Lung (tissue), 11 donors: ENCODE measurements at regions not wholly inside any gene's neighbourhood (a gene's known extent, or its start where the extent isn't known, plus 50 kb on each side); places are given as distances from the start of the nearest gene placed in this dataset.

Experiments
- ATAC-seq: fragments of 200-7000 bp; cut with Tn5 transposase; one replicate; pipeline ENCODE4 v1.9.1; 2020; ENCODE audit warnings: moderate number of reproducible peaks; ENCODE audit not compliant: insufficient read depth, low FRiP score
- DNase-seq, 3 donors: peaks; one replicate each; pipeline ENCODE4 v3.0.0-alpha.2; 2013 to 2017
- H3K27ac ChIP-seq, 2 donors: one replicate each; pipeline ENCODE4 v1.5.1; 2013; ENCODE audit warnings: mild to moderate bottlenecking in 2 of 2, moderate library complexity in 2 of 2, control low read depth in 1 of 2, inconsistent platforms in 1 of 2, low read depth in 1 of 2, low read length in 1 of 2
- H3K27me3 ChIP-seq, 3 donors: one replicate each; pipeline ENCODE4 v1.5.1; 2013; ENCODE audit warnings: low read length in 2 of 3; ENCODE audit not compliant: control insufficient read depth in 3 of 3, insufficient read depth in 3 of 3
- H3K36me3 ChIP-seq, 4 donors: one replicate each; pipeline ENCODE4 v1.5.1; 2013; ENCODE audit warnings: low read length in 4 of 4, mild to moderate bottlenecking in 1 of 4, moderate library complexity in 1 of 4; ENCODE audit not compliant: control insufficient read depth in 4 of 4, insufficient read depth in 4 of 4
- H3K4me1 ChIP-seq, 5 donors: one replicate each; pipeline ENCODE4 v1.5.1; 2013; ENCODE audit warnings: low read length in 5 of 5, mild to moderate bottlenecking in 2 of 5, moderate library complexity in 1 of 5; ENCODE audit not compliant: control insufficient read depth in 5 of 5, insufficient read depth in 5 of 5
- H3K4me3 ChIP-seq: one replicate; pipeline ENCODE4 v1.5.1; 2013; ENCODE audit warnings: mild to moderate bottlenecking, control low read depth, moderate library complexity
- H3K9ac ChIP-seq, 2 donors: one replicate each; pipeline ENCODE4 v1.5.1; 2013; ENCODE audit warnings: low read length in 2 of 2, control low read depth in 1 of 2; ENCODE audit not compliant: insufficient read depth in 1 of 2
- H3K9me3 ChIP-seq, 4 donors: one replicate each; pipeline ENCODE4 v1.5.1; 2013; ENCODE audit warnings: low read length in 3 of 4, mild to moderate bottlenecking in 1 of 4, moderate library complexity in 1 of 4; ENCODE audit not compliant: control insufficient read depth in 4 of 4, insufficient read depth in 3 of 4
- WGBS, 2 donors: extraction: QIAGEN DNeasy Blood & Tissue Kit; methylation state at CpG; one replicate each; pipeline ENCODE4 v1.1.7; 2013; 5-methylcytosine and 5-hydroxymethylcytosine counted together
- TF ChIP-seq, protein P1 (sequence below): IDR thresholded peaks from 2 replicates; pipeline ENCODE4 v1.5.1; 2012; ENCODE audit warnings: mild to moderate bottlenecking; ENCODE audit errors: control extremely low read depth, extremely low read depth
- donor health status: control.
- donor health status: control.
- donor health status: Bipolar disorder and iron deficiency.
- donor health status: healthy.
- donor health status: DM: yes; HTN: yes; CAD: no.

DNA sequence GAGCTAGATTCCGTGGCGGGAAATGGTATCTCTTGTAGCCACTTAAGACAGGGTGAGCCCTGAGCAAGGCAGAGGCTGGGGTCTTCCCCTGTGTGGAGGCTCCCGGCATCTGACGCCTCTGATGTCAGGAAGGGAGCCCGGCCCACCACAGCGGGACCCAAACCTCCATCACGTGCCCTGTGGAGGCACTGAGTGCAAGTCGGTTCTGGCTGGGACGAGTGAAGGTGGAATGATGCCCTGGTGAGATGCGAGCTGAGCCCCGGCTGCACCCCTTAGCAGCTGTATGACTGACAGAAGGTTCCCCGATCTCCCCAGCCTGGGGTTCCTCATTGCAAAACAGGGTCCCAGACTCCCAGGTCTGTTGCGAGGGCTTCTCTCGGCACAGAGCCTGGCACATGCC, 187.4 kb upstream of the TNRC6C start:
- no peaks in the 10 kb centered on the region for H3K36me3 ChIP-seq
- H3K9ac ChIP-seq = no peak overlapping the region
- H3K4me3 ChIP-seq = no peak overlapping the region
- H3K27me3 ChIP-seq = no peaks in the 10 kb centered on the region
- ATAC-seq (no peak), DNase-seq (no peak)
- 89 to 90% methylated on average over 14 of the region's 14 CpGs for WGBS, 2 donors
- TF ChIP-seq, protein P1, sequence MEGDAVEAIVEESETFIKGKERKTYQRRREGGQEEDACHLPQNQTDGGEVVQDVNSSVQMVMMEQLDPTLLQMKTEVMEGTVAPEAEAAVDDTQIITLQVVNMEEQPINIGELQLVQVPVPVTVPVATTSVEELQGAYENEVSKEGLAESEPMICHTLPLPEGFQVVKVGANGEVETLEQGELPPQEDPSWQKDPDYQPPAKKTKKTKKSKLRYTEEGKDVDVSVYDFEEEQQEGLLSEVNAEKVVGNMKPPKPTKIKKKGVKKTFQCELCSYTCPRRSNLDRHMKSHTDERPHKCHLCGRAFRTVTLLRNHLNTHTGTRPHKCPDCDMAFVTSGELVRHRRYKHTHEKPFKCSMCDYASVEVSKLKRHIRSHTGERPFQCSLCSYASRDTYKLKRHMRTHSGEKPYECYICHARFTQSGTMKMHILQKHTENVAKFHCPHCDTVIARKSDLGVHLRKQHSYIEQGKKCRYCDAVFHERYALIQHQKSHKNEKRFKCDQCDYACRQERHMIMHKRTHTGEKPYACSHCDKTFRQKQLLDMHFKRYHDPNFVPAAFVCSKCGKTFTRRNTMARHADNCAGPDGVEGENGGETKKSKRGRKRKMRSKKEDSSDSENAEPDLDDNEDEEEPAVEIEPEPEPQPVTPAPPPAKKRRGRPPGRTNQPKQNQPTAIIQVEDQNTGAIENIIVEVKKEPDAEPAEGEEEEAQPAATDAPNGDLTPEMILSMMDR = no peak
- H3K27ac ChIP-seq = no peak overlapping the region
- peaks cover 0 to 11% (median 0%) of the 10 kb centered on the region in 5 donors for H3K4me1 ChIP-seq
- no peaks in the 10 kb centered on the region for H3K9me3 ChIP-seq

DNA sequence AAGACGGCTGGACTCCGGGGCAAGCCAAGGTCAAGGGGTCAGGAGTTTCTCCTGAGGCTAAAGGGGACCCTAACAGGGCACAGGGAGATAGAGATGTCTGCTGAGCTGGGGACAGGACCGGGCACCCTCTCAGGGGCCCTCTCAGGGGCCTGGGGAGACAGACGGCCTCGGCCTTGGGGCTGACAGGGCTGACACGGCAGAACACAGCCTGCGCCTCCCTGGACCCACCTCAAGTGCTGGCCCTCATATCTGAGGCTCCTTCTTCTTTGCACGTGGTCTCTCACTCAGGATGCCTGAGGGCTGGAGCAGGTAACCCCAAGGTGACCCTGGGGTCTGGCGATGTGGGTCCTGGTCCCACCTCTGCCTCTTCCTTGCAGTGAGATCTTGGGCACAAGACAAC, 186.9 kb upstream of the TNRC6C start:
- WGBS, 2 donors = 90 to 96% methylated on average over 8 to 9 of the region's 9 CpGs

DNA sequence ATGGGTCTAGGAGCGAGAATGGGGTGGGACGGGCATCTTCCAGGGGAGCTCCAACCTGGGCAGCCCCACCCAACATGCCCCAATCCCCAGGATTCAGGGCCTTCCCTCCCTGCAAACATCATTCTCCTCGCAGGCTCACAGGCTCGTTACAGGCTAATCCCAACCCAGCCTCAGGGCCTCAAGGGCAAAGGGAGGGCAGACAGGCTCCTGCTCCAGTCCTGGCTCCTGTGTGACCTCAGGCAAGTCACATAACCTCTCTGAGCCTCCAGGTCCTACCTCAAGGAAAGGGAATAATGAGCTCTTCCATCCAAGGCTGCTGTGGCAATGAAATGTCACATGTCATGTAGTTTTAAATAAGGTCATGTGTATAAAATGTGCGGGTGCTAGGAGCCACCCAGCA, 186.5 kb upstream of the TNRC6C start:
- H3K9ac ChIP-seq = no peak overlapping the region
- H3K9me3 ChIP-seq = no peaks in the 10 kb centered on the region
- TF ChIP-seq, protein P1 = no peak
- H3K4me1 ChIP-seq = peaks cover 0 to 11% (median 0%) of the 10 kb centered on the region in 5 donors
- no peak overlapping the region for H3K4me3 ChIP-seq
- ATAC-seq = no peak
- H3K27me3 ChIP-seq = no peaks in the 10 kb centered on the region
- no peak overlapping the region for H3K27ac ChIP-seq
- H3K36me3 ChIP-seq = no peaks in the 10 kb centered on the region
- DNase-seq = no peak
- 81 to 95% methylated on average over 5 of the region's 5 CpGs for WGBS, 2 donors

More for the DNA sequence above, 186.9 kb upstream of the TNRC6C start:
- Histone ChIP-seq H3K36me3 (no peaks in the 10 kb centered on the region), H3K27me3 (no peaks in the 10 kb centered on the region), H3K9ac (no peak overlapping the region), H3K27ac (no peak overlapping the region), H3K9me3 (no peaks in the 10 kb centered on the region), H3K4me3 (no peak overlapping the region), H3K4me1 (peaks cover 0 to 11% (median 0%) of the 10 kb centered on the region in 5 donors)
- DNase-seq = no peak
- no peak for ATAC-seq
- TF ChIP-seq, protein P1 = no peak

DNA sequence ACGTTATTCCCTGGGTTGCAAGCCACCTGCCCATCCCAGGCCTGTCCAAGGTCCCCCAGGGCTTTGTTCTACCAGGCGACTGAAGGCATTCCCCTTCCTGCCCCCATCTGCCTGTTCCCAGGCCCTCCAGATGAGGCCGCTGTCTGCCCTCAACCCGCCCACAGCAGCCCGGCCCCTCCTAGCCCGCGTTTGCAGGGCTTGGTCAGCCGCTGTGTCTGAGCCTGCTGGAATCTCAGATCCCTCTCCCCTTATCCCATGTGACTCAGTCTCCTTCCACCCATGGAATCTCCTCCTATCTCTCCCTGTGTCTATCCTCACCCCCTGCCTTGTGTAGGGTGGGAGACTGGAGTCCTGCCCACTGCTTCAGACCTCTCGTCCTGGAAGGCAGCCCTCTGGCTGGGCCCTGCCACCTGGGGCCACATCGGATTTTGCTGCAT, 186.0 kb upstream of the TNRC6C start:
- WGBS, 2 donors = 29 to 36% methylated on average over 10 of the region's 10 CpGs
- Histone ChIP-seq H3K27ac (no peak overlapping the region), H3K4me1 (peaks cover 0 to 11% (median 0%) of the 10 kb centered on the region in 5 donors), H3K4me3 (no peak overlapping the region), H3K36me3 (no peaks in the 10 kb centered on the region), H3K9ac (no peak overlapping the region), H3K9me3 (no peaks in the 10 kb centered on the region), H3K27me3 (no peaks in the 10 kb centered on the region)
- TF ChIP-seq, protein P1 = peak; percentile 34
- ATAC-seq (peak; percentile 52), DNase-seq (peak in 2 of 3 donors; percentile 20 to 32)
